ENCODE measurements at regions not wholly inside any gene's neighbourhood (a gene's known extent, or its start where the extent isn't known, plus 50 kb on each side); places are given as distances from the start of the nearest gene placed in this dataset.

GRCh38 chr14:28284546-28285300, 481.9 kb upstream of the FOXG1 start:
- H3K36me3 ChIP-seq (ENCODE audit: insufficient read depth, low read length), result no peaks in the 10 kb centered on the region
- H3K4me2 ChIP-seq (ENCODE audit: insufficient read depth, low read length), result no peak overlapping the region
- no peak for TF ChIP-seq CTCF (IDR thresholded peaks at IDR 0.05; ENCODE audit: extremely low read depth, low read depth, low read length)
- no peak overlapping the region for H2AFZ ChIP-seq (ENCODE audit: low read length)
- no peaks in the 10 kb centered on the region for H3K27me3 ChIP-seq (ENCODE audit: insufficient read depth, low read length)
- H3K79me2 ChIP-seq (ENCODE audit: insufficient read depth, low read length), result no peaks in the 10 kb centered on the region
- no peak for DNase-seq (ENCODE audit: insufficient read length, low spot score, missing footprints)
- H3K4me1 ChIP-seq (ENCODE audit: insufficient read depth, low read length), result no peaks in the 10 kb centered on the region
- H3K27ac ChIP-seq (ENCODE audit: low read depth, low read length), result no peak overlapping the region
- no peaks in the 10 kb centered on the region for H4K20me1 ChIP-seq (ENCODE audit: insufficient read depth, low read length)
- H3K9me3 ChIP-seq (ENCODE audit: low read depth, low read length), result no peaks in the 10 kb centered on the region
- H3K4me3 ChIP-seq (ENCODE audit: insufficient read depth, low read length), result no peak overlapping the region

DNA sequence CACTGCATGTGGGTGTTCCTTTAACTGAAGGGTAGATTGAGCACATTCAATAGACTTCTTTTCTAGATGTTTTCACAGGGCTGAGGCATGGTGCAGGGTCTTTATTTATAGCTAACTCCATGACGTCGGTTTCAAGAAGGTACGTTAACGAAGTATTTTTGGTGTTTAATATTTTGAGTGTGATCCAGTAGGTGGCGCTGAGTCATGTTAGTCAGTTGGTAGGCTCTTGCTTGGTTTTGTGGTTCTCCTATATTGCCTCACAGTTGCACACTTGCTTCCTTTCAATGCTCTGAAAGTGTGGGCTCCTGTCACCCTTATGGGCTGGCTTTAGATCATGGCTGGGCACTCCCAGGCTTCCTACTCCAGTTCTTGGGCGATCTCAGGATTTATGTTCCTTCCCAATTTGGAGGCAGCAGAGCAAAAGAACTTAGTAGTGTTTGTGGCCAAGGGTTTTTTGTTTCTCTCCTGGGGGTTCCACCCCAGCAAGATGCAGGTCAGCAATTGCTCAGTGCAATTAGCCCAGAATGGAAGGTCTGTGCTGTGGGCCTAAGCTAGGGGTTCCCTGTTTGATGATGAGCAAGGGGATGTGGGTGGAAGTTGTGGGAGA, 471.6 kb upstream of the FOXG1 start:
- Histone ChIP-seq H3K27ac (ENCODE audit: low read depth, low read length) (no peak overlapping the region), H3K79me2 (ENCODE audit: insufficient read depth, low read length) (no peaks in the 10 kb centered on the region), H3K27me3 (ENCODE audit: insufficient read depth, low read length) (no peaks in the 10 kb centered on the region), H3K4me2 (ENCODE audit: insufficient read depth, low read length) (no peak overlapping the region), H3K4me3 (ENCODE audit: insufficient read depth, low read length) (no peak overlapping the region), H3K4me1 (ENCODE audit: insufficient read depth, low read length) (no peaks in the 10 kb centered on the region), H2AFZ (ENCODE audit: low read length) (no peak overlapping the region), H3K9me3 (ENCODE audit: low read depth, low read length) (peaks cover 2% of the 10 kb centered on the region), H3K36me3 (ENCODE audit: insufficient read depth, low read length) (no peaks in the 10 kb centered on the region), H4K20me1 (ENCODE audit: insufficient read depth, low read length) (no peaks in the 10 kb centered on the region)
- DNase-seq (ENCODE audit: insufficient read length, low spot score, missing footprints), result no peak
- TF ChIP-seq CTCF (IDR thresholded peaks at IDR 0.05; ENCODE audit: extremely low read depth, low read depth, low read length), result no peak

- no peak for DNase-seq (ENCODE audit: insufficient read length, low spot score, missing footprints)
- no peak overlapping the region for H2AFZ ChIP-seq (ENCODE audit: low read length)
These were observed 469.0 kb upstream of the FOXG1 start for GRCh38 chr14:28297559-28297958.

More at GRCh38 chr14:28297559-28297958, 469.0 kb upstream of the FOXG1 start:
- Histone ChIP-seq H3K27me3 (ENCODE audit: insufficient read depth, low read length) (no peaks in the 10 kb centered on the region), H3K9me3 (ENCODE audit: low read depth, low read length) (peaks cover 4% of the 10 kb centered on the region), H3K4me1 (ENCODE audit: insufficient read depth, low read length) (no peaks in the 10 kb centered on the region), H3K4me2 (ENCODE audit: insufficient read depth, low read length) (no peak overlapping the region), H3K27ac (ENCODE audit: low read depth, low read length) (no peak overlapping the region), H3K4me3 (ENCODE audit: insufficient read depth, low read length) (no peak overlapping the region), H4K20me1 (ENCODE audit: insufficient read depth, low read length) (no peaks in the 10 kb centered on the region), H3K79me2 (ENCODE audit: insufficient read depth, low read length) (no peaks in the 10 kb centered on the region), H3K36me3 (ENCODE audit: insufficient read depth, low read length) (no peaks in the 10 kb centered on the region)
- no peak for TF ChIP-seq CTCF (IDR thresholded peaks at IDR 0.05; ENCODE audit: extremely low read depth, low read depth, low read length)
